Embryonic facial prominence (tissue), 1 donor: ENCODE measurements at regions not wholly inside any gene's neighbourhood (a gene's known extent, or its start where the extent isn't known, plus 50 kb on each side); places are given as distances from the start of the nearest gene placed in this dataset.

ENCODE experiments used
- DNase-seq: peaks from one replicate; pipeline ENCODE4 v3.0.0-alpha.2; 2016; ENCODE audit errors: extremely low spot score

GRCh38 chr2:41061356-41061755 lies 609.5 kb upstream of the SLC8A1 start:
- peak; percentile 19 for DNase-seq

- DNase-seq, result no peak
Observed at GRCh38 chr2:41062336-41062735, 610.4 kb upstream of the SLC8A1 start.

GRCh38 chr2:41066168-41066567 lies 614.3 kb upstream of the SLC8A1 start:
- DNase-seq, result no peak

- DNase-seq, result no peak
Observed at GRCh38 chr2:41068740-41069139, 616.9 kb upstream of the SLC8A1 start.

- no peak for DNase-seq
Observed at GRCh38 chr2:41078341-41078740, 626.5 kb upstream of the SLC8A1 start.

GRCh38 chr2:41079011-41079410 lies 627.1 kb upstream of the SLC8A1 start:
- DNase-seq, result no peak

GRCh38 chr2:41084321-41084720 lies 632.4 kb upstream of the SLC8A1 start:
- DNase-seq, result no peak

- no peak for DNase-seq
Observed at GRCh38 chr2:41087946-41088345, 636.1 kb upstream of the SLC8A1 start.

- DNase-seq, result no peak
Observed at GRCh38 chr2:41101281-41101680, 649.4 kb upstream of the SLC8A1 start.

- DNase-seq, result no peak
Observed at GRCh38 chr2:41109744-41110143, 657.9 kb upstream of the SLC8A1 start.

- DNase-seq, result no peak
Observed at GRCh38 chr2:41111836-41112627, 660.1 kb upstream of the SLC8A1 start.

GRCh38 chr2:41116106-41116797 lies 664.4 kb upstream of the SLC8A1 start:
- no peak for DNase-seq

- DNase-seq, result no peak
Observed at GRCh38 chr2:41119489-41119888, 667.6 kb upstream of the SLC8A1 start.

- DNase-seq, result no peak
Observed at GRCh38 chr2:41123341-41123740, 671.5 kb upstream of the SLC8A1 start.

GRCh38 chr2:41127351-41127750 lies 675.5 kb upstream of the SLC8A1 start:
- DNase-seq, result no peak

GRCh38 chr2:41129988-41130387 lies 678.1 kb upstream of the SLC8A1 start:
- DNase-seq, result no peak

GRCh38 chr2:41137031-41137430 lies 685.1 kb upstream of the SLC8A1 start:
- DNase-seq, result no peak

- DNase-seq, result no peak
Observed at GRCh38 chr2:41141146-41141791, 689.4 kb upstream of the SLC8A1 start.

GRCh38 chr2:41142478-41142877 lies 690.6 kb upstream of the SLC8A1 start:
- no peak for DNase-seq

GRCh38 chr2:41145066-41145465 lies 693.2 kb upstream of the SLC8A1 start:
- DNase-seq, result no peak

GRCh38 chr2:41149054-41149453 lies 697.2 kb upstream of the SLC8A1 start:
- DNase-seq, result no peak

- no peak for DNase-seq
Observed at GRCh38 chr2:41151746-41152145, 699.9 kb upstream of the SLC8A1 start.

- no peak for DNase-seq
Observed at GRCh38 chr2:41152318-41152717, 700.4 kb upstream of the SLC8A1 start.
